PC-9 (cell line): ENCODE measurements at regions not wholly inside any gene's neighbourhood (a gene's known extent, or its start where the extent isn't known, plus 50 kb on each side); places are given as distances from the start of the nearest gene placed in this dataset.

Experiments
- BruUV-seq: library from RNA; stranded (reverse); fragments of 400-500 nt; replicated peaks from 2 replicates; lab custom pipeline; 2021; lab: Mats Ljungman, UMichigan
- CTCF ChIA-PET: fragments of 300-600 bp; sonication (Branson Sonifier 250); formaldehyde crosslinking; loops from one replicate; lab custom pipeline; 2022; ENCODE audit warnings: antibody characterized with exemption; lab: Charles Lee
- POLR2A ChIA-PET: fragments of 300-600 bp; sonication (Branson Sonifier 250); formaldehyde crosslinking; loops from one replicate; lab custom pipeline; 2022; ENCODE audit warnings: antibody characterized with exemption; ENCODE audit not compliant: unreplicated experiment; lab: Charles Lee
- DNase-seq, 2 experiments: peaks; one replicate each; pipeline versions ENCODE4 v3.0.0 to v3.0.0-alpha.2; 2015 to 2022; ENCODE audit warnings: mixed read lengths in 1 of 2
- H2AFZ ChIP-seq: fragments of 200-600 bp; sonication (generic); 2 replicates; pipeline ENCODE4 v1.8.1; 2017; ENCODE audit warnings: antibody characterized with exemption
- H3F3A ChIP-seq: fragments of 200-600 bp; sonication (generic); 2 replicates; pipeline ENCODE4 v1.8.1; 2017; ENCODE audit warnings: antibody characterized with exemption, mild to moderate bottlenecking, low read depth; ENCODE audit not compliant: insufficient read depth
- H3K27ac ChIP-seq: fragments of 200-600 bp; sonication (generic); 2 replicates; pipeline ENCODE4 v1.6.1; 2016; ENCODE audit warnings: mixed run types
- H3K27me3 ChIP-seq: fragments of 200-600 bp; sonication (generic); 2 replicates; pipeline ENCODE4 v1.6.1; 2016; ENCODE audit warnings: low read depth, mixed run types; ENCODE audit not compliant: insufficient read depth
- H3K36me3 ChIP-seq: fragments of 200-600 bp; sonication (generic); 2 replicates; pipeline ENCODE4 v1.6.1; 2016; ENCODE audit warnings: low read depth, mixed run types
- H3K4me1 ChIP-seq: fragments of 200-600 bp; sonication (generic); replicated peaks from 2 replicates; pipeline ENCODE4 v1.6.1; 2016; ENCODE audit warnings: mixed run types; ENCODE audit not compliant: insufficient read depth
- H3K4me2 ChIP-seq: fragments of 200-600 bp; sonication (generic); 2 replicates; pipeline ENCODE4 v1.6.1; 2017; ENCODE audit warnings: mixed run types
- H3K4me3 ChIP-seq: fragments of 200-600 bp; sonication (generic); 2 replicates; pipeline ENCODE4 v1.6.1; 2016; ENCODE audit warnings: mixed run types
- H3K79me2 ChIP-seq: fragments of 200-600 bp; sonication (generic); 2 replicates; pipeline ENCODE4 v1.6.1; 2017; ENCODE audit warnings: low read depth, mixed run types
- H3K9me2 ChIP-seq: fragments of 200-600 bp; sonication (generic); 2 replicates; pipeline ENCODE4 v1.8.1; 2017; ENCODE audit warnings: mild to moderate bottlenecking; ENCODE audit not compliant: insufficient read depth
- H3K9me3 ChIP-seq: fragments of 200-600 bp; sonication (generic); 2 replicates; pipeline ENCODE4 v1.8.1; 2016; ENCODE audit warnings: low read depth; ENCODE audit not compliant: insufficient read depth
- H4K20me1 ChIP-seq: fragments of 200-600 bp; sonication (generic); 2 replicates; pipeline ENCODE4 v1.8.1; 2017; ENCODE audit not compliant: insufficient read depth
- EZH2 ChIP-seq: fragments of 200-600 bp; sonication (generic); IDR thresholded peaks from 2 replicates; pipeline ENCODE4 v1.8.0; 2017; ENCODE audit warnings: antibody characterized with exemption, low read depth
- intact Hi-C: fragments of 100-400 bp; cut with micrococcal nuclease; formaldehyde crosslinking; loops from one replicate; pipeline ENCODE4 v1.10.0; 2022; ENCODE audit not compliant: unreplicated experiment
- TF ChIP-seq, protein P1 (sequence below): fragments of 200-600 bp; sonication (generic); conservative IDR thresholded peaks from 2 replicates; pipeline ENCODE4 v1.6.1; 2017; ENCODE audit warnings: mixed run types, antibody characterized with exemption, mild to moderate bottlenecking, moderate library complexity

DNA sequence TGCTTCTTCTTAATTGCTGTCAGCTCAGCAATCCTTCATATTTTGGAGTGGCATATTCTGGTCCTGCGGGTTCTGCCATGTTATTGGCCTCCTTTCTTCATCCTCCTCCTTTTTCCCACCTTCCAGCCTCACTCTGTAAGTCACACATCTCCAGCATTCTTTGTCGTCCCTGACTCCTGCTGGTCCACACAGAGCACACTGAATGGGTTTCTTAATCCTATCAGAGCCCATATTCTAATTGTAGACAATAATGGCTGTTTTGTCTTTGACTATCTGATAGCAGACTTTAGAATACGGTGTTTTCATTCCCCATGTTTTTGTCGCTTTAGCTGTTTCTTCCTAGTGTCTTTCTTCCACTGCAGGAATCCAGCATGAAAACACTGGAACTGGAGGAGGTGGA lies 389.6 kb downstream of the REEP3 start:
- BruUV-seq: no TSS peak
- H4K20me1 ChIP-seq: no peaks in the 10 kb centered on the region; the same call in 1 of the 2 replicates
- CTCF ChIA-PET: no interaction called here

DNA sequence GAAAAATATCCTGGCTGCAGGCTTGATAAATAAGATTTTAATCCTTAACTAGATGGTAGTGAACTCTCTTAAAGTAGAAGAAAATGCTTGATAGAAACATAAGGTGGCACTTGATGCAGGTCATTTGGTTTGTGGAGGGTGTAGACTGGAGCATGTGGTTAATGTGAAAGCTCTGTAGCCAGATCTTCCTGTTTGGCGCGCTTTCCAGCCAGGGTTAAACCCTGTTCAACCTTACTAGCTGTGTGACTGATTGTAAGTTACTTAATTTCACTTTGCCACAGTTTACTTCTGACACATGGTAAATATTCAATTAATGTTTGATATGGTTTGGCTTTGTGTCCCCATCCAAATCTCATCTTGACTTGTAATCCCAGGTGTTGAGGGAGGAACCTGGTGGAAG lies 394.0 kb downstream of the REEP3 start:
- H3K79me2 ChIP-seq: no peaks in the 10 kb centered on the region
- no peaks in the 10 kb centered on the region; the same call in 1 of the 2 replicates for H4K20me1 ChIP-seq
- no peak overlapping the region for H3K27ac ChIP-seq
- H3K4me1 ChIP-seq: no peaks in the 10 kb centered on the region
- H3F3A ChIP-seq: no peaks in the 10 kb centered on the region
- H3K27me3 ChIP-seq: peaks cover 19% of the 10 kb centered on the region
- H3K4me3 ChIP-seq: no peak overlapping the region
- no TSS peak for BruUV-seq
- no peaks in the 10 kb centered on the region for H3K9me2 ChIP-seq
- TF ChIP-seq, protein P1, sequence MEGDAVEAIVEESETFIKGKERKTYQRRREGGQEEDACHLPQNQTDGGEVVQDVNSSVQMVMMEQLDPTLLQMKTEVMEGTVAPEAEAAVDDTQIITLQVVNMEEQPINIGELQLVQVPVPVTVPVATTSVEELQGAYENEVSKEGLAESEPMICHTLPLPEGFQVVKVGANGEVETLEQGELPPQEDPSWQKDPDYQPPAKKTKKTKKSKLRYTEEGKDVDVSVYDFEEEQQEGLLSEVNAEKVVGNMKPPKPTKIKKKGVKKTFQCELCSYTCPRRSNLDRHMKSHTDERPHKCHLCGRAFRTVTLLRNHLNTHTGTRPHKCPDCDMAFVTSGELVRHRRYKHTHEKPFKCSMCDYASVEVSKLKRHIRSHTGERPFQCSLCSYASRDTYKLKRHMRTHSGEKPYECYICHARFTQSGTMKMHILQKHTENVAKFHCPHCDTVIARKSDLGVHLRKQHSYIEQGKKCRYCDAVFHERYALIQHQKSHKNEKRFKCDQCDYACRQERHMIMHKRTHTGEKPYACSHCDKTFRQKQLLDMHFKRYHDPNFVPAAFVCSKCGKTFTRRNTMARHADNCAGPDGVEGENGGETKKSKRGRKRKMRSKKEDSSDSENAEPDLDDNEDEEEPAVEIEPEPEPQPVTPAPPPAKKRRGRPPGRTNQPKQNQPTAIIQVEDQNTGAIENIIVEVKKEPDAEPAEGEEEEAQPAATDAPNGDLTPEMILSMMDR: no peak
- TF ChIP-seq EZH2: no peak
- CTCF ChIA-PET: no interaction called here
- POLR2A ChIA-PET: no interaction called here
- no peak overlapping the region for H3K4me2 ChIP-seq
- H3K36me3 ChIP-seq: no peaks in the 10 kb centered on the region
- no peak for DNase-seq
- H3K9me3 ChIP-seq: no peaks in the 10 kb centered on the region
- intact Hi-C loops: no loop called here
- H2AFZ ChIP-seq: no peak overlapping the region

More for the DNA sequence above, 389.6 kb downstream of the REEP3 start:
- no peak for TF ChIP-seq EZH2
- TF ChIP-seq, protein P1: no peak
- no peaks in the 10 kb centered on the region for H3F3A ChIP-seq
- H3K27me3 ChIP-seq: peaks cover 57% of the 10 kb centered on the region
- no peak overlapping the region for H2AFZ ChIP-seq
- POLR2A ChIA-PET: no interaction called here
- intact Hi-C loops: no loop called here
- no peak for DNase-seq
- H3K4me1 ChIP-seq: no peaks in the 10 kb centered on the region
- H3K36me3 ChIP-seq: no peaks in the 10 kb centered on the region
- no peaks in the 10 kb centered on the region for H3K9me2 ChIP-seq
- H3K4me3 ChIP-seq: no peak overlapping the region
- H3K27ac ChIP-seq: no peak overlapping the region
- no peaks in the 10 kb centered on the region for H3K79me2 ChIP-seq
- no peaks in the 10 kb centered on the region; the same call in 1 of the 2 replicates for H3K9me3 ChIP-seq
- H3K4me2 ChIP-seq: no peak overlapping the region

DNA sequence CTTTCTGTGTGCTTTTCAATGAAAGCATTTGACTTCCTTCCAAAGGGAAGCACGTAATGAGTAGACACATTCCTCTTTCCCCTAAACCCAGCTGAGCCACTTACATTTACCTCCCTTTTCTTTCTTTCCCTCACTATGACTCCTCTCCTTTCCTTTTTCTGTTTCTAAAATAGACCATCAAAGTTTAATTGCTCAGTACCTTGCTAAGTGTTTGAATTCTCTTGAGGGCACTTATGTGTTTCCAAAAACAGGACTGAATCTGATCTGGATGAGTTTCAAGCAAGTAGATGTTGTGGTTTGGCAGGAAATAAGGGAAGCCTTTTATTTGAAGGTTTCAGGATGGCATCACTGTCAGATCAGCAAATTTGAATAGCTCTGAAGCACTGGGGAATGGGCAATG lies 396.2 kb downstream of the REEP3 start:
- no peaks in the 10 kb centered on the region for H3F3A ChIP-seq
- no peaks in the 10 kb centered on the region for H3K79me2 ChIP-seq
- intact Hi-C loops: no loop called here
- BruUV-seq: no TSS peak
- no peaks in the 10 kb centered on the region; the same call in 1 of the 2 replicates for H4K20me1 ChIP-seq
- no peak for DNase-seq
- H3K36me3 ChIP-seq: no peaks in the 10 kb centered on the region
- no peaks in the 10 kb centered on the region for H3K9me2 ChIP-seq
- CTCF ChIA-PET: no interaction called here
- H3K4me3 ChIP-seq: no peak overlapping the region
- H3K4me2 ChIP-seq: no peak overlapping the region
- H3K27ac ChIP-seq: no peak overlapping the region
- POLR2A ChIA-PET: no interaction called here
- H3K9me3 ChIP-seq: no peaks in the 10 kb centered on the region
- H3K27me3 ChIP-seq: peaks cover 6% of the 10 kb centered on the region
- no peak for TF ChIP-seq EZH2
- TF ChIP-seq, protein P1: no peak
- no peaks in the 10 kb centered on the region for H3K4me1 ChIP-seq
- H2AFZ ChIP-seq: no peak overlapping the region
